Epidermal melanocyte (primary cell): ENCODE measurements at regions not wholly inside any gene's neighbourhood (a gene's known extent, or its start where the extent isn't known, plus 50 kb on each side); places are given as distances from the start of the nearest gene placed in this dataset.

Experiments
- DNase-seq: peaks from one replicate; pipeline ENCODE4 v3.0.0; 2011; ENCODE audit warnings: low spot score; ENCODE audit not compliant: insufficient read length

GRCh38 chr6:22880686-22881433 lies 311.5 kb downstream of the HDGFL1 start:
- peak; percentile 69 for DNase-seq

- no peak for DNase-seq
These were observed 313.2 kb downstream of the HDGFL1 start for GRCh38 chr6:22882581-22882980.

GRCh38 chr6:22883061-22883717 lies 313.8 kb downstream of the HDGFL1 start:
- no peak for DNase-seq

- DNase-seq = no peak
These were observed 315.1 kb downstream of the HDGFL1 start for GRCh38 chr6:22884456-22884855.

GRCh38 chr6:22886650-22887581 lies 317.6 kb downstream of the HDGFL1 start:
- no peak for DNase-seq

DNA sequence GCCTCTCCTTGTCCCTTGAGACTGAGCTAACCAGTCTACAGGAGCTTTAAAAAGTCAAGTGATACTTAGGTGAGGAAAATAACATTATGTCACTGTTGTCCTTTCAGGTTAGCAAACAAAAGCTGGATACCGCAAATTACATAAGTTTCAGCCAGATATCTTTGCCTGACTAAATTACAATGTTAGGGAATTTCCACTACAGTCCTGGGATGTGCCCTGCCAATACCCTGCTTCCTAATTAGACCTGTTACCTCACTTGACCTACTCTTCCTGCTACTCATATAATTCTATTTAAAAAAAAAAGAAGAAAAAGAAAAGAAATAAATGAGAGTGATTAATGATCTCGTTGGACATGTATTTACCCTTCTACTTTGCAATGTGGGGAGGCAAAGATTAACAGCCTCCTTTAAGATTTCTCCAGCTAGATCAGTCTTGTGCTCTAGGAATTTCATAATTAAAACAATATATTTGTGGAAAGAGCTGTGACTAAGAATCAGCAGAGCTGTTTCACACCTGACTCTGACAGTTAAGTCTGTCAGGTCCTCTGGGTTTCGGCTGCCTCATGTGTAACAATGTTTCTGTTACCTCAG lies 318.9 kb downstream of the HDGFL1 start:
- DNase-seq = no peak

DNA sequence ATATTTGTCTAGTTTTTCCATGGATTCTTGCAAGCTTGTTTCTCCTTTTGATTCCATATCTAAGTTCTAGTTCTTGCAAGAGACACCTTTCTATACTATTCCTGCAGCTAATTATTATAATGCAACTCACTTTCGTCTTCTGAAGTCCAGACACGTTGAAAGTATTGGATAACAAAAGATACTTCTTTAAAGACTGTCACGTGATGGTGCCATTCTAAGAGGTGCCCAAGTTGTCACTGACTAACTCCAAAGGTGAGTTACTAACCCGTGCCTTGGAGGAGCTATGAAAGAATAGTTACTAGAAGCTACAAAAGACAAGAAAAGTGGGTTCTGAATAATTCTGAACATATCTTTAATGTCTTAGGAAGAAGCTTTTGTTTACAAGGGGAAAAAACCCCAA lies 322.6 kb downstream of the HDGFL1 start:
- no peak for DNase-seq

- DNase-seq = peak; percentile 41
These were observed 323.1 kb downstream of the HDGFL1 start for GRCh38 chr6:22892452-22892851.

GRCh38 chr6:22896696-22897095 lies 327.3 kb downstream of the HDGFL1 start:
- no peak for DNase-seq

GRCh38 chr6:22899426-22899825 lies 330.1 kb downstream of the HDGFL1 start:
- DNase-seq = no peak

DNA sequence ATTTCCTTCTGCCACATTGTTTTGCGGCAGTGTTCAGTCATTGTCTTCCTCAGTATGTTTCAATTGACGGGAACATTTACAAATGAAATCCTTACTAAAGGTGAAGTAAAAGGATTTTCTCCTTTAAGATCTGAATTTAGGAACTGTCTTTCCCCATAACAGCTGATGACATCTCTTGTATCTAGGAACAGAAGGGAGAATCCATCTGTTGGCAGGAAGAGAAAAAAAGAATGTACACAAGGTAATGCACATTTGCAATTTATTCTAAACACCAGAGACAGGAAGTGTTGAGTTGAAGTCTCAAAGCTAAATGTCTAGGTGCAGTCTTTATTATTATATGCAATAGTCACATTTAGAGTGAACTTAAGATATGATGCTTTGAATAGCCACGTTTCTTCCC lies 334.5 kb downstream of the HDGFL1 start:
- DNase-seq = no peak

- DNase-seq = no peak
These were observed 335.1 kb downstream of the HDGFL1 start for GRCh38 chr6:22904431-22904830.

DNA sequence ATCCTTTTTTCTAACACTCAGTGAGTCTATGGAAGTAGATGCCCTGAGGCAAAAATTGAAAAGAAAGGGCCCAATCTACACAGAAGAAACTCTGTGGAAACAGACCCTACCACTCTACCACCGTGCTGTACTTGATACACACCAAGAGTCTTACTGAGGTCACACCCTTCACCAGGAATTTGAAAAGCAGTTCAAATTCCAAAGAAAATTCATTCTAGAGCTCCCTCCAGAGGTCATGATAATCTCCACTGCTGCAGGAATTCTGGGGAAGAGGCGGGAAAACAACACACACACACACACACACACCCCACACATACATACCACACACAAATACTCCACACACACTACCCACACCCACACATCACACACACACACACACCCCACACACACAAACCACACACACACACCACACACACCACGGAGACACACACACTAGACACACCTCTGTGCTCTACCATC lies 336.8 kb downstream of the HDGFL1 start:
- DNase-seq = peak; percentile 30

- no peak for DNase-seq
These were observed 337.7 kb downstream of the HDGFL1 start for GRCh38 chr6:22907085-22907484.

- no peak for DNase-seq
These were observed 341.0 kb downstream of the HDGFL1 start for GRCh38 chr6:22910370-22910769.

- no peak for DNase-seq
These were observed 344.2 kb downstream of the HDGFL1 start for GRCh38 chr6:22913612-22914011.

GRCh38 chr6:22917344-22917743 lies 348.0 kb downstream of the HDGFL1 start:
- DNase-seq = no peak

- DNase-seq = no peak
These were observed 352.5 kb downstream of the HDGFL1 start for GRCh38 chr6:22921828-22922227.

- DNase-seq = no peak
These were observed 356.0 kb downstream of the HDGFL1 start for GRCh38 chr6:22925304-22925835.

DNA sequence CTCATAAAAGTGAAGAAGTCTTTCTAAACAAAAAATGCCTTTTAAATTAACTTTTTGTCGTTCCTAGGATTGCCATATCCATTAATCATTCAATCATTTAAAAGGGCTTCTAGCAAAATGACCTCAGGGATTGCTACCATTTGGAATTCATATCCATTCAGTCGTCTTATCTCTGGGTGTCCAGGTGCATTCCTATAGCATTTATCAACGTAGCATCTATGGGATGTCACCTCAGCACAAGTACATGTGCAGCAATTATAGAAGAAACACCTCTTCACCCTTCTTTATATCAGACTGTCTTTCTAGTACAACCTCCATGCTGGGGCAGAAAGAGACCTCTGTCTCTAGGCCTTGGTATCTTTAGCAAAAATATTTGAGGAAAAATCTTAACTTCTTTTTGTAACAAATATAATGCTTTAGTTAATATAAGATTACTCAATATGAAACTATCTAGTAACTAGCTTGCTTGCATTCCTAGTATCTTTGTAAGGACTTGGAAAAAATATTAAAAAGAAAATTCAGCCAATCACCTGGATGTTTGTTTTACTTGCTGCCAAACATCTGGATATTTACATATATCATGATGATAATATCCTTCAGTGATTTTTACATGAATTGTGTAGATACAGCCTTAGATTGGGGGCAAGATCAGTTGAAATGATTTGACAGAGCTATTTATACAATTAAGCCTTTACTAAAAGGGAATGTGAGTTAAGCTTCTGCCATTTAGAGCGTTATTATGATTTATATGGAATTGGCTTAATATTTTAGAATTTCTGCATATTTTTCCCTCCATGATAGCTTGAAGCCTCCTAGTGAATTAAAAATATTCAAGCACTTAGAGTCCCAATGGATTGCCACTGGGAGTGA lies 356.8 kb downstream of the HDGFL1 start:
- DNase-seq = no peak
